ENCODE measurements at regions not wholly inside any gene's neighbourhood (a gene's known extent, or its start where the extent isn't known, plus 50 kb on each side); places are given as distances from the start of the nearest gene placed in this dataset.

DNA sequence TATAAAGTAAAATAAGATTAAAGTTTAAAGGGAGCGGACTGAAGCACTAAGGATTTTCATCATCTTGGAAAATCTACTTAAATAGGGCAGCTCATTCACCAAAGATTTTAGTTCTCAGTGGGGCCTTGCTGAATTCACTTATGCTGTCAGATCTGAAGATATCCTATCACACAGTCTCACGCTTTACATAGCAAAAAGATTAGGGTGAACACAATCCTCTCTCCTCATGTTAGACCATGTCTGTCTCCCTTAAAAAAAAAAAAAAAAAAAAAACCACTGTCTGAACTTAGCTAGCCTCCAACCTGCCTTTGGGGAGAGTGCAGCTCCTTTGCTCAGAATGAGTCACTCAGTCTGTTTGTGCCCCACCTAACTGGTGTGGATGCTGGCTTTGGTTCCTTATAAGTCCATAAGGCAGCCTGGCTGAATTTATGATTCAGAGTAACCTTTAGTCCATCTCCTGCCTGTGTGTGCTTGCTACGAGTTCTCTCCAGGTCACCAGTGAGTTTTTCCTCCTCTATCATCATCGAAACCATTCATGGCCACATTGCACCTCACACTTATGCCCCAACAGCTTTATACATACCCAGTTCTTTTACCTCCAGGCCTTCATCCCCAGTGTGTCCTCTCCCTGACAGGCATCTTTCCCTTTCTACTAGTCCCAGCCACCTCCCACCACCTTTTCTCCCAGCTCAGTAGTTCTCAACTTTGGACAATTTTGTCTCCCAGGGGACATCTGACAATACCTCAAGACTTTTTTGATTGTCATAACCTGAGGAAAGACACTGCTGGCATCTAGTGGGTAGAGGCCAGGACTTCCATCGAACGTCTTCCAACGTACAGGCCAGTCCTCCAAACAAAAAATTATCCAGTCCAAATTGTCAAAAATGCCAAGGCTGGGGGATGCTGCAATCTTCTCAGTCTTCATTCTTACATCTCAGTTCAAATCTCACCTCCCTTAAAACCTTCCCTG, 220.7 kb upstream of the EMCN start:
- Mint-ChIP-seq H3K36me3 (ENCODE audit: low read depth) (peaks cover 7% of the 10 kb centered on the region), H3K4me1 (peaks cover 28% of the 10 kb centered on the region), H3K4me3 (no peak overlapping the region), H3K9me3 (peaks cover 11% of the 10 kb centered on the region), H3K27me3 (ENCODE audit: insufficient read depth) (no peaks in the 10 kb centered on the region), H3K27ac (peak overlapping the region; percentile 49)
- TF ChIP-seq, protein P1, sequence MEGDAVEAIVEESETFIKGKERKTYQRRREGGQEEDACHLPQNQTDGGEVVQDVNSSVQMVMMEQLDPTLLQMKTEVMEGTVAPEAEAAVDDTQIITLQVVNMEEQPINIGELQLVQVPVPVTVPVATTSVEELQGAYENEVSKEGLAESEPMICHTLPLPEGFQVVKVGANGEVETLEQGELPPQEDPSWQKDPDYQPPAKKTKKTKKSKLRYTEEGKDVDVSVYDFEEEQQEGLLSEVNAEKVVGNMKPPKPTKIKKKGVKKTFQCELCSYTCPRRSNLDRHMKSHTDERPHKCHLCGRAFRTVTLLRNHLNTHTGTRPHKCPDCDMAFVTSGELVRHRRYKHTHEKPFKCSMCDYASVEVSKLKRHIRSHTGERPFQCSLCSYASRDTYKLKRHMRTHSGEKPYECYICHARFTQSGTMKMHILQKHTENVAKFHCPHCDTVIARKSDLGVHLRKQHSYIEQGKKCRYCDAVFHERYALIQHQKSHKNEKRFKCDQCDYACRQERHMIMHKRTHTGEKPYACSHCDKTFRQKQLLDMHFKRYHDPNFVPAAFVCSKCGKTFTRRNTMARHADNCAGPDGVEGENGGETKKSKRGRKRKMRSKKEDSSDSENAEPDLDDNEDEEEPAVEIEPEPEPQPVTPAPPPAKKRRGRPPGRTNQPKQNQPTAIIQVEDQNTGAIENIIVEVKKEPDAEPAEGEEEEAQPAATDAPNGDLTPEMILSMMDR (conservative IDR thresholded peaks at IDR 0.05): no peak
- Histone ChIP-seq H3K4me1 (ENCODE audit: control insufficient read depth, insufficient read depth, low read length) (peaks cover 3% of the 10 kb centered on the region), H3K9me3 (ENCODE audit: control insufficient read depth, low read length) (peaks cover 36% of the 10 kb centered on the region), H3K27me3 (ENCODE audit: control insufficient read depth, insufficient read depth, low read length, poor library complexity, severe bottlenecking) (no peaks in the 10 kb centered on the region), H3K27ac (ENCODE audit: low read depth, low read length) (no peak overlapping the region), H3K9ac (ENCODE audit: extremely low read depth, low read length, poor library complexity, severe bottlenecking) (no peak overlapping the region), H3K4me3 (ENCODE audit: low read length) (peak overlapping the region; percentile 39), H3K36me3 (ENCODE audit: control insufficient read depth, insufficient read depth, low read length) (no peaks in the 10 kb centered on the region)
- no peak for DNase-seq
- 79 to 82% methylated on average over 6 to 7 of the region's 7 CpGs for WGBS, 2 experiments (ENCODE audit: insufficient coverage in 1 of 2, insufficient read length in 1 of 2)

GRCh38 chr4:100736641-100737451, 219.0 kb upstream of the EMCN start:
- H3K27ac Mint-ChIP-seq: no peak overlapping the region
- TF ChIP-seq, protein P1 (conservative IDR thresholded peaks at IDR 0.05): no peak
- 81% methylated on average over 2 of the region's 2 CpGs; no CpG with 5 or more reads in 1 of the 2 experiments for WGBS, 2 experiments (ENCODE audit: insufficient coverage in 1 of 2, insufficient read length in 1 of 2)

DNA sequence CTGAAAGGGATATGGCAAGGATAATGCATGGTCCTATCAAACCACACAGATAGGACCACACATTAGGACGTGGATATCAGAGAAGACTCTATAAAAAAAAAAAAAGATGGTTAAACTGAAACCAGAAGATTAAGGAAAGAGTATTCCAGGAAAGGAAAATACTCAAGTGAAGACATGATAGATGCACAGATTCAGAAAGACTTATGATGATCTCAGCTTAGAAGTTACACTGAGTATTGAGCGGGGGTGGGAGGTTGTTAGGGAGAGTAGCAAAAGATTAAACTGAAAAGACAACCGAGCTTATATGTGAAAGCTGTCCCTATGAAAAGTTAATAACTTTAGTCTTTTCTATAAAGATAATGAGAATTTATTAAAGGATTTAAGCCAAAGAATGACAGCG, 211.0 kb upstream of the EMCN start:
- no peak for DNase-seq
- Mint-ChIP-seq H3K9me3 (peaks cover 8% of the 10 kb centered on the region), H3K4me3 (no peak overlapping the region), H3K36me3 (ENCODE audit: low read depth) (peaks cover 3% of the 10 kb centered on the region), H3K27ac (no peak overlapping the region), H3K27me3 (ENCODE audit: insufficient read depth) (no peaks in the 10 kb centered on the region), H3K4me1 (no peaks in the 10 kb centered on the region)
- 96% methylated on average over 4 of the region's 4 CpGs; no CpG with 5 or more reads in 1 of the 2 experiments for WGBS, 2 experiments (ENCODE audit: insufficient coverage in 1 of 2, insufficient read length in 1 of 2)
- Histone ChIP-seq H3K27me3 (ENCODE audit: control insufficient read depth, insufficient read depth, low read length, poor library complexity, severe bottlenecking) (no peaks in the 10 kb centered on the region), H3K4me3 (ENCODE audit: low read length) (no peak overlapping the region), H3K4me1 (ENCODE audit: control insufficient read depth, insufficient read depth, low read length) (no peaks in the 10 kb centered on the region), H3K27ac (ENCODE audit: low read depth, low read length) (no peak overlapping the region), H3K36me3 (ENCODE audit: control insufficient read depth, insufficient read depth, low read length) (no peaks in the 10 kb centered on the region), H3K9me3 (ENCODE audit: control insufficient read depth, low read length) (peaks cover 13% of the 10 kb centered on the region), H3K9ac (ENCODE audit: extremely low read depth, low read length, poor library complexity, severe bottlenecking) (no peak overlapping the region)
- TF ChIP-seq, protein P1 (conservative IDR thresholded peaks at IDR 0.05): no peak

More at GRCh38 chr4:100736641-100737451, 219.0 kb upstream of the EMCN start:
- Histone ChIP-seq H3K4me1 (ENCODE audit: control insufficient read depth, insufficient read depth, low read length) (peaks cover 3% of the 10 kb centered on the region), H3K9ac (ENCODE audit: extremely low read depth, low read length, poor library complexity, severe bottlenecking) (no peak overlapping the region), H3K4me3 (ENCODE audit: low read length) (peak overlapping the region; percentile 57), H3K9me3 (ENCODE audit: control insufficient read depth, low read length) (peaks cover 40% of the 10 kb centered on the region), H3K36me3 (ENCODE audit: control insufficient read depth, insufficient read depth, low read length) (no peaks in the 10 kb centered on the region), H3K27me3 (ENCODE audit: control insufficient read depth, insufficient read depth, low read length, poor library complexity, severe bottlenecking) (no peaks in the 10 kb centered on the region), H3K27ac (ENCODE audit: low read depth, low read length) (peak overlapping the region; percentile 10)
- H3K36me3 Mint-ChIP-seq (ENCODE audit: low read depth): peaks cover 7% of the 10 kb centered on the region
- no peaks in the 10 kb centered on the region for H3K27me3 Mint-ChIP-seq (ENCODE audit: insufficient read depth)
- no peak for DNase-seq
- peaks cover 24% of the 10 kb centered on the region for H3K4me1 Mint-ChIP-seq
- no peak overlapping the region for H3K4me3 Mint-ChIP-seq
- peaks cover 14% of the 10 kb centered on the region for H3K9me3 Mint-ChIP-seq

Measured in endodermal cell (in vitro differentiated cells).